Left forelimb (tissue), 1 donor: ENCODE measurements at regions not wholly inside any gene's neighbourhood (a gene's known extent, or its start where the extent isn't known, plus 50 kb on each side); places are given as distances from the start of the nearest gene placed in this dataset.

Experiments used
- DNase-seq: peaks from one replicate; pipeline ENCODE4 v3.0.0-alpha.2; 2018; ENCODE audit warnings: low spot score

- no peak for DNase-seq
Measured at GRCh38 chr20:50301165-50301564, 110.5 kb downstream of the CEBPB start.

GRCh38 chr20:50301712-50302111 is 111.1 kb downstream of the CEBPB start:
- no peak for DNase-seq

- no peak for DNase-seq
Measured at GRCh38 chr20:50302341-50303057, 111.9 kb downstream of the CEBPB start.

- DNase-seq = peak; percentile 79
Measured at GRCh38 chr20:50303573-50304500, 113.2 kb downstream of the CEBPB start.

DNA sequence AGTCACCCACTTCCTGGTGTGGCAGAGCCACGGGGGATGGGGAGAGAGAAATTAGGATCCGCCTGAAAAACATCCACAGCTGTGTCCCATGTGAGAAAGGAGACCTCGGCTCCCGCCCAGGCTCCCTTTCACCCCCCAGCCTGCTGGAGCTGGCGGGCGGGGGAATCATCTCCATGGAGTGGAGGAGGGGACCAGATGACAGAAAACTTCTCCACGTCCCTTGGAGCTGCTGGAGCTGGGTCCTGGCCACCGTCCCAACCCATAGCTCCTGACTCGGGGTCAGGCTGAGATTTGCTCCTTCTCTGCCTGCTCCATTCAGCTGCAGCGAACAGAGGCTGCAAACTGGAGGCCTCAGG is 113.8 kb downstream of the CEBPB start:
- DNase-seq = peak; percentile 76

DNA sequence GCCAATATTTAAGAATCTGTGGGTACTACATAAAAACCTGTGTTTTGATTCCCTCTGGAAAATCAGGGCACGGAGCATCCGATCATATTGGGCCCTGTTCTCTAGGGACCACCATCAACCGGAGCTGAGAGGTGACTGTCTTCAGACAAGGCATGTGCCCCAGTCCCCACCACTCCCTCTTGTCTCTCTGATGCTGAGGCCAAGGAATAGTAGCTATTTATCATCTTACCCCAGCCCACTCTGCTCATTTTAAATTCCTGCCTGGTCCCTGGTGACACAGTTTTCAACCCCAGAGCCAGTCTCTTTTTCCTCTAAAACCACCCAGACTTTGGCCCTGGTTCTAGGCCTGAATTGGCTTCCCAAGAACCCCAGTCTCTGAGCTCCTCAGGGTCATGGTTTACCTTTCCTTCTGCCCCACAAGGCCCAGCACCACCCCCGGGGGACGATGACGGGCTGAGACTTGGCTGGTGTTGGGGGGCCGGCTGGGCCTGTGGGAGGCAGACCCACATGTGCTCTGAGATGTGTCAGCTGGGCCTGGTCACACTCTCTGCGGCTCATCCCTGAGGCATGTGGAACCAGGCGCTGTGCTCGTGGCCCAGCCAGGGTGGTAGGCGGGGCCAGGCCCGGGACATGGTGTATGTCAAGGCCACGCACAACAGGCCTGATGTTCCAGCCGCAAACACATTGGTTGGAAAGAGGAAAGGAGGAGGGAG is 114.4 kb downstream of the CEBPB start:
- DNase-seq = no peak

DNA sequence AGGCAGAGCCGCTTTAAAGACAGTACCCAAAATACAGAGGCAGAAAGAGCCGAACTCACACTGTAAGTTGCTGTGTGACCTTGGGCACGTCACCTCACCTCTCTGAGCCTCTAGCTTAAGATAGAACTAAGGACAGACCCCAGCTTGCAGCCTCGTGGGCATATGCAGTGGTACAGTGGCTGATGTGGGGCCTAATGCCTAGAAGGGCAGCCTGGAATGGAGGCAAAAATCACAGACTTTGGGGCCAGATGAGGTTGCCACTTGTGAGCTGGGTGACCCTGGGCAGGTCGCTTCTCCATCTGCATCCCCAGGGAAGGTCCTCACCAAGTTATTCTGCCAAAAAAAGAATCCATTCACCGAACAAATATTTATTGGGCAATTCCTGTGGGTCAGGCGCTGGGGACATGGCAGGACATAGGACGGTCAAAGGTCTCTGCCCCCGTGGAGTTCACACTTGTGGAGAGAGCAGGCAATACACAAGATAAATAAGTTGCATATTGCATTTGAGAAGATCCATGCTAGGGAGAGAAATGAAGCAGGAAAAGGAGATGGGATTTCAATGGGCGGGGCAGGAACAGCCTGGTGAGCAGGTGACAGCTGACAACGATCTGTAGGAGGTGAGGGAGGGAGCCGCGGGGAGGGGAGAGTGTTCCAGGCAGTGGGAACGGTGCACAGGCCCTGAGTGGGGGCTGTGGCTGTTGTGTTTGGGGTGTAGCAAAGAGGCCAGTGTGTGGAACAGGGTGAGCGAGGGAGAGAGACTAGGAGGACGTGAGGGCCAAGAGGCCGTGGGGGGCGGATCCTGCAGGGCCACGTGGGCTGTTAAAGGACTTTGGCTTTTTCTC is 115.2 kb downstream of the CEBPB start:
- no peak for DNase-seq

DNA sequence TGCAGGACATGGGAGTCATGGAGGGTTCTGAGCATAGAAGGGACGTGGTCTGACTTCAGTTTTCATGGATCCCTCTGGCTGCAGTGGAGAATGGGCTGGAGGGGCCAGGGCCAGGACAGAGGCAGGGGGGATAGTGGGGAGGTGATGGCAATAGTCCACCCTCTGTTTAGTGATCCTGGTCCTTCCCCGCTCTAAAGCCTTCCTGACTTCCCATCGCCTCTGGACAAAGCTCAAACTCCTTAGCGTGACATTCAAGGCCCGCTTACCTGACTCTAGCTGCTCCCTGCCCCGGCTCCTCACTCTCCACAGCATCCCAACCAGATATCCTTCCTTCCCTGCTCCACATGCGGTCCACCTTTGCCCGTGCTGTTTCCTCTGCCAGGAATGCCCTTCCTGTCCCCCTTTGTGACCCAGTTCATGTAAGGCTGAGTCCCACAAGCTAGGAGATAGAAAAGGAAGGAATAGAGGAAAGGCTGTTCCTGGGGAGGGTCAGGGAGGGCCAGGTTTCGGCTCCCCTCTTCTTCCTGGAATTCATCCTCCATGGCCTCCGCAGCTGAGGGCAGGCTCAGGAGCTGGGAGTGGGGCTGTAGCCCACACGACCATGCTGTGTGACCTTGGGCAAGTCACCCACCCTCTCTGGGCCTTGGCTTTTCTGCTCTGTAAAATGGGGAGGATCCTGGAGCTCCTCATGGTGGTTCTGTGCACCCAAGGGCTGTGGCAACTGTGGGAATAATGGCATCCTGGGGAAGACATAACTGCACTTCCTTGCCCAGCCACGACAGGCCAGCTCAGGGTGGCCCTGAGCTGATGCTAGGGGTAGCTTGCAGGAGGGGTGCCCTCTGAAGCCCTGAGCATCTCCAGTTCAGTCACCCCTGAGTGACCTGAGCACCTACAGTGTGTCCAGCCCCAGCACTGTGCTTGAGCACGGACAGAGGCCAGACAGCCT is 116.1 kb downstream of the CEBPB start:
- DNase-seq = no peak

GRCh38 chr20:50308166-50308512 is 117.5 kb downstream of the CEBPB start:
- no peak for DNase-seq

DNA sequence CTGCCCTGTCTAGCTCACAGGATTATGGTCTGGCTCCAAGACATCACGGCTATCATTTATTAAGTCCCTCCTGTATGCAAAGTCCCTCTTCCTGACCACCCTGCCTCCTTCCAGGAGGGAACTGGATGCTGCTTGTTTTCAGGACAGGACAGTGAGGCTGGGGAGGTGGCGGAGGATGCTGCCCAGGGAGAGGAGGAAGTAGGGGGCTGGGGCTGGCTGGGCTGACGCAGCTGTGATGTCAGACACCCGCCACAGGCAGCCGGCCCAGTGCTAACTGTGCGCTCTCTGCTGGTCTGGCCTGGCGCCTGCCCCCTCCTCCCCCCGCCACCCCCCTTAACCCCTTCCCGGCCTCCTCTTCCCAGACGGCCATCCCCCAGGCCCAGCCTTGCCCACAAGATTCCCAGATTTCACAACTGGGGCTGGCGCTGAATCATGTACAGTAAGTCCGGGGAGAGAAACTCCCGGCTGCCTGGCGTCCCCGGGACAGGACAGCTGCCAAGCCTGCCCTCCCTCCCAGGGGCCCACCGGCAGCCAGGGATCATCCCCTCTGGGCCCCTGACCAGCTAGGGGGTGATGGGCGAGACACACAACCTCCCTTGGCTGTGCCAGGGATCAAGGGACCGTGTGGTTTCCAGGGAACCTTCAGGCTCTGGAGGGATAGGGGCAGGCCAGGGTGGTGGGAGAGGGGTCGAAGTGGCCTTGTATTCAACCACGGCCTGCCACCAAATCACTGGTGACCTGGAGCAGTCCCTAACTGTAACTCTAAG is 118.1 kb downstream of the CEBPB start:
- peak; percentile 92 for DNase-seq

DNA sequence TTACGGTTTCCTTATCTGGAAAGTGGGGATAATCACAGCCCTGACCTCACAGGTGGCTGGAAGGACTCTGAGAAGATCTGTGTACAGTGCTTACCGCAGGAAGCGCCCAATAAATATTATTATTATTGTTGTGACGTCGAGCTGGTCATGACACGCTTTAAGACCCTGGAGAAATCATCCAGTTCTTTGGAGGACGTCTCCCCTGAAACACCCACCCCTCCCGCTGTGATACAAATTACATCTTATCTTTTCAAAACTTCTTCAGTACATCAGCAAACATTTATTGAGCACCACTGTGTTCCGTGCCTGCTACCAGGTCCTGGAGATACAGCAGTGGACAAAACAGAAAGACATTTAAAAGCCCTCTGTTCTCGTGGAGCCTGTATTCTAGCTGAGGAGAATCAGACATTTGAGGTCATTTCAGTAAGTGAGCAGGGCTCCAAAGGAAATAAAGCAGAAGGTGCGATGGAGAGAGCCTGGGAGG is 118.7 kb downstream of the CEBPB start:
- no peak for DNase-seq

- no peak for DNase-seq
Measured at GRCh38 chr20:50309764-50310672, 119.4 kb downstream of the CEBPB start.

DNA sequence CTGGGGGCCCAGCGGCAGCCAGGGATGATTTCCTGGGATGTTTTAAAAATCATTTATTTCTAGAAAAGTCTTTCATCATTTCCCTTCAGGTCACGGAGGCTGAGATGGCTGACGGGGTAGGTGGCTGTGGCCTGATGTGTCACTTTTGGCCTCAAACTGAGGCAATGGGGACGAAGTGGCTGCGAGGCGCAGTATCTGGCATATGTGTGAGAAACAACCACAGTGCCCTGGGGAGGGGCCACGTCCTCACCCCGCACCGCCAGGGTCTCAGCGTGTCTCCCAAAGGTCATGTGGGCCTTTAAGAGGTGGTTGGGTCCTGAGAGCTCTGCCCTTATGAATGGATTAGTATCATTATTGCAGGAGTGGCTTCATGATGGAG is 120.0 kb downstream of the CEBPB start:
- DNase-seq = no peak

DNA sequence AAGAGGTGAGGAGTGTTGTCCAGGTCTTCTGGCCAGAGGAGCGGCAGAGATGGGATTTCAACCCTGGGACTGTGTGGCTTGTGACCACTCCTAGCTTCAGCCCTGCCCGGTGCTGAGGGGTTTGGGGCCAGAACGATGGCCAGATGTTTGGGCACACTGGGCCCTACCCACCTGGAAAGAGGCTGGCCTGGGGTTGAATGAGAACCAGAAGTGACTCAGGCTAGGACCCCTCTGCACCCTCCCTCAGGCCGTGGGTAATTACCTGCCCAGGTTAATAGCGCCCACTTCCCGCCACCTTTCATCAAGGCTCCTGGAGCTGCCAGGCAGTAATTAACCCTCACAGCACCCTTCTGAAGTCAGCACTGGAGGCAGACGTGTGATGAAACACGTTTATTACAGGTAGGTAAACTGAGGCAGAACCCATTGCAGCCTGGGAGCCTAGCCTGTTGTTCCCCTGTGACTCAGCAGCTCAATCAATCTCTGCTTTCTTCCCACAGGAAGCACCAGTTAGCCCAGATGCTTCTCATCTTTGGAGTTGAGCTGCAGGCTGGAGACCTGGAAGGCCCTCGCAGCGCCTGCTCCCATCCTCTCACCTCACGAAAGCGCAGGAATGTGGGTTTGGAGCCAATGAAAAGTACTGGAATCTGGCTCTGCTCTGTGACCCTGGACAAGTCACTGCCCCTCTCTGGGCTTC is 120.8 kb downstream of the CEBPB start:
- DNase-seq = no peak

GRCh38 chr20:50312002-50312681 is 121.5 kb downstream of the CEBPB start:
- DNase-seq = no peak

DNA sequence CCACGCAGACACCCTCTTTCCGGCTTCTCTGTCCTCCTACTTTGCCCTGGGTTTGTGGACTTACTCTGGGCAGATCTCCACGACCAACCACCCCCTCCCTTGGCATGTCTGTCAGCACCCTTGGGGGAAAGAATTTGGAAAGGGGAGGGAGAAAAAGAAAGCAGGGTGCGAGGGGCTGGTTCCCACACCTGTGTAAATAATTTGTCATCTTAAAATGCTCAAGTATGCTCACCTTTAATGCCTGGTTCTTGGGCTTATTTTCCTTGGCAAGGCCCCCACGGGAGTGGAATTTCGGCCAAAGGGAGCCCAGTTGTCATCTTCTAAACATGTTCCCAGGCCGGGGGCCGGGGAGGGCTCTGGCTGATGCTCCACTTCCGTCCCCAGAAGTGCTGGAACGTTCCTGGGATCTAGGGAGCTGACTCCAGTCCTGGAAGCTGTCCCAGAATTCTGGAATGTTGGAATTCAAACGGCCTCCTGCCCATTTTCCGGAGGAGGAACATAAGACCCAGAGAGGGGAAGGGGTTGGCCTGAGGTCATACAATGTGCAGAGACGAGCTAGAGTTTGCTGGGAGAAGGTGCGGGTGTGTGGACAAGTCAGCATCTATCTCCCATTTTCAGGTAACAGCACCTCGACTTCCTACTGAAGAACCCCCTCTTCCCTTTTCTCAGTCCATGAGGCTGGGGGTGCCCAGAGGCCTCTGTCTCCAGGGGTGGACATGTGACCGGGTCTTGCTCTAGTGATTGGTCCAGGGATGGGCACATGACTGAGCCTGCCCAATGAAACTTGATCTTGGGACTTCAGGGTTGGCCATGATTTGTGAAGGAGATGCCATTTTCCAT is 122.3 kb downstream of the CEBPB start:
- peak; percentile 74 for DNase-seq

DNA sequence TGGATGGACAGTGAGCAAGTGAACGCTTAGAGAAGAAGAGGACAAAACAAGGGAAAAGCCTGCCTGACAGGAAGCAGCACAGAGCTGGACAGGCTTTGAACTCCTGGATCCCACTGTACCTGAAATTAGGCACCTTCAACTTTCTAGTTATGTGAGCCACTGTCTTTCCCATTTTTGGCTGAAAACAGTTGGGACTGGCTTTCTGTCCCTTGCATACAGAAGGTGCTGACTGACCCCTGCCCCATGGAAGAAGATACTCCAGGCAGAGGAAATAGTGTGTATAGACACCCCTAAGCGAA is 122.8 kb downstream of the CEBPB start:
- no peak for DNase-seq
